ENCODE measurements at regions not wholly inside any gene's neighbourhood (a gene's known extent, or its start where the extent isn't known, plus 50 kb on each side); places are given as distances from the start of the nearest gene placed in this dataset.

DNA sequence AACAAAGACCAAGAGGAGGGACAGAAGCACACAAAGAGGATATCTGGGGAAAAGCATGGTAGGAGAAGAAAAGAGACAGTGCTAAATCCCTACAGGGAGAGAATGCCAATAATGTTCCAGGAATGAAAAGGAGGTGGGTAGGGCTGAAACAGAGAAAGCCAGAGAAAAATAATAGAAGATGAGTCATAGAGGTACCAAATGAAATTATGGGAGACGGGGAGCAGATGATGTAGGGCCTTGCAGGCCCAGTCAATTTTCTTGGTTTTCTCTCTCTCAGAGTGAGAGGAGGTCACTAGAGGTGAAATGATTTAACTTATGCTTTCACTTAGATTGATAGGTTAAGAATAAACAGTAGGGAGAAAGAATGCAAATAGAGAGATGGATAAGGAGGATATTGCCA is 61.5 kb downstream of the RPRM start (continued):
- TF ChIP-seq DMTF1 (CRISPR knock-in tag; IDR thresholded peaks at IDR 0.05), result no peak
- no peak for TF ChIP-seq ISX (CRISPR knock-in tag; conservative IDR thresholded peaks at IDR 0.05)
- no peak for TF ChIP-seq ZNF468 (CRISPR knock-in tag; IDR thresholded peaks at IDR 0.05)
- no peak for TF ChIP-seq ZBTB7A (CRISPR knock-in tag; IDR thresholded peaks at IDR 0.05)
- TF ChIP-seq TFAP4 (IDR thresholded peaks at IDR 0.05; ENCODE audit: borderline replicate concordance, low read depth), result no peak
- TF ChIP-seq MTERF4 (CRISPR knock-in tag; IDR thresholded peaks at IDR 0.05), result no peak
- no peak for TF ChIP-seq ZNF441 (CRISPR knock-in tag; IDR thresholded peaks at IDR 0.05; ENCODE audit: borderline replicate concordance)
- TF ChIP-seq NFYC (CRISPR knock-in tag; IDR thresholded peaks at IDR 0.05), result no peak
- TF ChIP-seq HNF1B (CRISPR knock-in tag; IDR thresholded peaks at IDR 0.05), result no peak
- no peak for TF ChIP-seq ZNF776 (CRISPR knock-in tag; IDR thresholded peaks at IDR 0.05)
- no peak for TF ChIP-seq ZNF589 (CRISPR knock-in tag; conservative IDR thresholded peaks at IDR 0.05)

All from HepG2 (cell line).